IMR-90 (cell line): ENCODE measurements at regions not wholly inside any gene's neighbourhood (a gene's known extent, or its start where the extent isn't known, plus 50 kb on each side); places are given as distances from the start of the nearest gene placed in this dataset.

Experiments
- ATAC-seq: fragments of 200-7000 bp; cut with Tn5 transposase; 2 replicates; pipeline ENCODE4 v1.9.1; 2020; ENCODE audit warnings: low read depth, mild to moderate bottlenecking, moderate library complexity
- BruUV-seq: library from RNA; stranded (reverse); fragments of 400-500 nt; replicated peaks from 2 replicates; lab custom pipeline; 2021; lab: Mats Ljungman, UMichigan
- CTCF ChIA-PET: fragments of 300-600 bp; formaldehyde crosslinking; extraction: SDS; loops from one replicate; lab custom pipeline; 2021; ENCODE audit warnings: antibody characterized with exemption; lab: Yijun Ruan, JAX
- POLR2A ChIA-PET: fragments of 300-600 bp; sonication (Branson Sonifier 250); formaldehyde crosslinking; loops from one replicate; lab custom pipeline; 2022; ENCODE audit warnings: antibody characterized with exemption; ENCODE audit not compliant: unreplicated experiment; lab: Charles Lee
- DNase-seq: peaks from one replicate; pipeline ENCODE4 v3.0.0; 2013
- H2AFZ ChIP-seq: replicated peaks from 2 replicates; pipeline ENCODE3; 2013; ENCODE audit warnings: low read length, mild to moderate bottlenecking; ENCODE audit not compliant: poor library complexity
- H2AK5ac ChIP-seq: 2 replicates; pipeline ENCODE4 v1.6.1; 2013; ENCODE audit warnings: low read depth, low read length, inconsistent platforms
- H2AK9ac ChIP-seq: replicated peaks from 2 replicates; pipeline ENCODE3; 2013; ENCODE audit warnings: mild to moderate bottlenecking, low read depth, low read length, moderate library complexity; ENCODE audit not compliant: poor library complexity
- H2BK120ac ChIP-seq: 2 replicates; pipeline ENCODE4 v1.6.1; 2013; ENCODE audit warnings: low read depth, low read length, inconsistent platforms
- H2BK15ac ChIP-seq: 3 replicates; pipeline ENCODE4 v1.6.1; 2013; ENCODE audit warnings: low read depth, low read length, inconsistent platforms
- H2BK20ac ChIP-seq: 2 replicates; pipeline ENCODE4 v1.6.1; 2013; ENCODE audit warnings: low read depth, mild to moderate bottlenecking, inconsistent platforms, low read length, moderate library complexity
- H2BK5ac ChIP-seq: 2 replicates; pipeline ENCODE4 v1.6.1; 2013; ENCODE audit warnings: mild to moderate bottlenecking, low read depth, low read length, inconsistent platforms; ENCODE audit not compliant: poor library complexity, severe bottlenecking
- H3K14ac ChIP-seq: replicated peaks from 2 replicates; pipeline ENCODE4 v1.6.1; 2013; ENCODE audit warnings: low read depth, low read length, inconsistent platforms
- H3K18ac ChIP-seq: 2 replicates; pipeline ENCODE4 v1.6.1; 2013; ENCODE audit warnings: low read depth, low read length, control low read depth
- H3K23ac ChIP-seq: 2 replicates; pipeline ENCODE4 v1.6.1; 2013; ENCODE audit warnings: low read depth, low read length, inconsistent platforms
- H3K27ac ChIP-seq: 2 replicates; pipeline ENCODE4 v1.5.1; 2013; ENCODE audit warnings: mild to moderate bottlenecking, control low read depth, low read length; ENCODE audit not compliant: insufficient read depth
- H3K27me3 ChIP-seq: 2 replicates; pipeline ENCODE4 v1.6.1; 2013; ENCODE audit warnings: low read length; ENCODE audit not compliant: control insufficient read depth, insufficient read depth
- H3K36me3 ChIP-seq: 2 replicates; pipeline ENCODE4 v1.6.1; 2013; ENCODE audit warnings: low read length, mixed read lengths; ENCODE audit not compliant: control insufficient read depth, insufficient read depth
- H3K4ac ChIP-seq: 2 replicates; pipeline ENCODE4 v1.6.1; 2013; ENCODE audit warnings: low read depth, low read length, inconsistent platforms
- H3K4me1 ChIP-seq: 2 replicates; pipeline ENCODE4 v1.6.1; 2013; ENCODE audit warnings: low read length, mixed read lengths; ENCODE audit not compliant: control insufficient read depth, insufficient read depth
- H3K4me2 ChIP-seq: 2 replicates; pipeline ENCODE4 v1.6.1; 2013; ENCODE audit warnings: low read depth, mild to moderate bottlenecking, control low read depth, low read length, moderate library complexity
- H3K4me3 ChIP-seq: 2 replicates; pipeline ENCODE4 v1.5.1; 2013; ENCODE audit warnings: low read depth, mild to moderate bottlenecking, control low read depth, low read length, moderate library complexity; ENCODE audit not compliant: insufficient read depth
- H3K56ac ChIP-seq: 2 replicates; pipeline ENCODE4 v1.6.1; 2013; ENCODE audit warnings: low read length, inconsistent platforms; ENCODE audit not compliant: insufficient read depth; ENCODE audit errors: extremely low read depth
- H3K79me1 ChIP-seq, 2 experiments: 2 replicates each; pipeline ENCODE4 v1.6.1; 2013; ENCODE audit warnings: low read length in 2 of 2, inconsistent platforms in 1 of 2, low read depth in 1 of 2
- H3K9ac ChIP-seq: 2 replicates; pipeline ENCODE4 v1.6.1; 2013; ENCODE audit warnings: low read depth, low read length, control low read depth
- H3K9me1 ChIP-seq: 2 replicates; pipeline ENCODE4 v1.6.1; 2013; ENCODE audit warnings: low read length, inconsistent platforms; ENCODE audit not compliant: insufficient read depth
- H3K9me3 ChIP-seq: 2 replicates; pipeline ENCODE4 v1.6.1; 2013; ENCODE audit warnings: low read length; ENCODE audit not compliant: control insufficient read depth, insufficient read depth
- H4K20me1 ChIP-seq: 2 replicates; pipeline ENCODE4 v1.6.1; 2013; ENCODE audit warnings: low read length, inconsistent platforms; ENCODE audit not compliant: insufficient read depth
- H4K5ac ChIP-seq: 2 replicates; pipeline ENCODE4 v1.6.1; 2013; ENCODE audit warnings: mild to moderate bottlenecking, low read depth, low read length, control low read depth
- H4K8ac ChIP-seq, 2 experiments: 2 replicates each; pipeline ENCODE4 v1.6.1; 2013; ENCODE audit warnings: low read depth in 2 of 2, low read length in 2 of 2, control low read depth in 1 of 2, inconsistent platforms in 1 of 2
- H4K91ac ChIP-seq: 2 replicates; pipeline ENCODE4 v1.6.1; 2013; ENCODE audit warnings: low read depth, low read length, inconsistent platforms; ENCODE audit not compliant: insufficient read depth
- CEBPB ChIP-seq: IDR thresholded peaks from 2 replicates; pipeline ENCODE4 v1.6.1; 2012; ENCODE audit warnings: low read depth, low read length, improper control_type of control experiment
- ELK1 ChIP-seq: fragments of 150-350 bp; IDR thresholded peaks from 2 replicates; pipeline ENCODE4 v1.6.1; 2016; ENCODE audit warnings: low read depth, mild to moderate bottlenecking, low read length, moderate library complexity, borderline replicate concordance
- FOS ChIP-seq: fragments of 150-350 bp; IDR thresholded peaks from 2 replicates; pipeline ENCODE4 v1.6.1; 2016; ENCODE audit warnings: low read depth, low read length
- RCOR1 ChIP-seq: IDR thresholded peaks from 2 replicates; pipeline ENCODE4 v1.6.1; 2012; ENCODE audit warnings: mild to moderate bottlenecking, low read length, improper control_type of control experiment; ENCODE audit not compliant: insufficient replicate concordance
- RFX5 ChIP-seq: IDR thresholded peaks from 2 replicates; pipeline ENCODE4 v1.8.0; 2012; ENCODE audit warnings: low read depth, mild to moderate bottlenecking, low read length, moderate library complexity
- WGBS, 2 experiments: methylation state at CpG; one replicate each; pipeline versions ENCODE4 v1.1.5 to v1.1.7; 2013; ENCODE audit warnings: missing lambda C conversion rate in 2 of 2; ENCODE audit not compliant: insufficient read length in 1 of 2; ENCODE audit errors: extremely low coverage in 2 of 2; 5-methylcytosine and 5-hydroxymethylcytosine counted together
- dilution Hi-C: fragments of 300-500 bp; cut with HindIII; formaldehyde crosslinking; loops from one replicate; pipeline ENCODE4 v1.14.3; 2018; ENCODE audit warnings: low sequenced_read_pairs; ENCODE audit not compliant: unreplicated experiment
- in situ Hi-C: fragments of 300-500 bp; cut with MboI; formaldehyde crosslinking; loops from 3 replicates; pipeline ENCODE4 v1.14.3; 2019; ENCODE audit warnings: low sequenced_read_pairs, inconsistent platforms, mixed read lengths
- intact Hi-C: fragments of 100-400 bp; cut with micrococcal nuclease; formaldehyde crosslinking; loops from 2 replicates; pipeline ENCODE4 v1.10.0; 2022

GRCh38 chr5:118687661-118688621 is 300.4 kb downstream of the DTWD2 start (continued):
- TF ChIP-seq ELK1 = no peak

- no peak overlapping the region for H2BK120ac ChIP-seq
- H2BK15ac ChIP-seq = no peak overlapping the region
- intact Hi-C loops = no loop called here
- H3K27ac ChIP-seq = no peak overlapping the region
- no peaks in the 10 kb centered on the region for H3K79me1 ChIP-seq
- H3K27me3 ChIP-seq = no peaks in the 10 kb centered on the region
- H2AK5ac ChIP-seq = no peak overlapping the region
- H3K18ac ChIP-seq = no peak overlapping the region
- H3K9me1 ChIP-seq = no peaks in the 10 kb centered on the region
- DNase-seq = no peak
- H3K9ac ChIP-seq = no peak overlapping the region
- no TSS peak for BruUV-seq
- H3K36me3 ChIP-seq = no peaks in the 10 kb centered on the region
- H3K56ac ChIP-seq = no peak overlapping the region
- no peak overlapping the region for H3K4me2 ChIP-seq
- no peak overlapping the region for H4K91ac ChIP-seq
- no peak for TF ChIP-seq FOS
- no peak for TF ChIP-seq RFX5
- no peak for TF ChIP-seq RCOR1
- no peak for TF ChIP-seq CEBPB
- peaks cover 6% of the 10 kb centered on the region for H3K9me3 ChIP-seq
- dilution Hi-C loops = no loop called here
- in situ Hi-C loops = no loop called here
- H2AK9ac ChIP-seq = no peak overlapping the region
- no CpG with 5 or more reads among the region's 1 CpG for WGBS, 2 experiments
- H2AFZ ChIP-seq = no peak overlapping the region
- ChIA-PET CTCF (no interaction called here), POLR2A (no interaction called here)
- no peak overlapping the region for H3K23ac ChIP-seq
- no peak overlapping the region for H3K4ac ChIP-seq
- H4K5ac ChIP-seq = no peak overlapping the region
- no peak overlapping the region for H4K8ac ChIP-seq
- no peak for ATAC-seq
- no peak overlapping the region for H2BK5ac ChIP-seq
- H3K4me1 ChIP-seq = no peaks in the 10 kb centered on the region
- H2BK20ac ChIP-seq = no peak overlapping the region
- no peaks in the 10 kb centered on the region for H4K20me1 ChIP-seq
- no peak overlapping the region for H3K4me3 ChIP-seq
- no peak overlapping the region for H3K14ac ChIP-seq
These were observed 301.2 kb downstream of the DTWD2 start for GRCh38 chr5:118687100-118687499.
